ENCODE measurements at regions not wholly inside any gene's neighbourhood (a gene's known extent, or its start where the extent isn't known, plus 50 kb on each side); places are given as distances from the start of the nearest gene placed in this dataset.
"Not testable (repeated sequence)": the region's sequence is repeated elsewhere in the genome, so short reads cannot be mapped to it uniquely, and the experiment has no call there.

GRCh38 chr18:67455890-67456501 lies 60.5 kb downstream of the DSEL start:
- no peak for DNase-seq

- DNase-seq, result no peak
Observed at GRCh38 chr18:67453901-67454300, 62.6 kb downstream of the DSEL start.

GRCh38 chr18:67451960-67452359 lies 64.6 kb downstream of the DSEL start:
- DNase-seq, result no peak

- DNase-seq, result not testable (repeated sequence)
Observed at GRCh38 chr18:67451101-67451500, 65.4 kb downstream of the DSEL start.

GRCh38 chr18:67433971-67434370 lies 82.5 kb downstream of the DSEL start:
- no peak for DNase-seq

GRCh38 chr18:67432806-67433205 lies 83.7 kb downstream of the DSEL start:
- DNase-seq, result no peak

- no peak for DNase-seq
Observed at GRCh38 chr18:67428805-67429204, 87.7 kb downstream of the DSEL start.

- no peak for DNase-seq
Observed at GRCh38 chr18:67428158-67428557, 88.4 kb downstream of the DSEL start.

GRCh38 chr18:67426486-67426885 lies 90.0 kb downstream of the DSEL start:
- DNase-seq, result no peak

GRCh38 chr18:67425672-67426071 lies 90.8 kb downstream of the DSEL start:
- DNase-seq, result no peak

GRCh38 chr18:67421651-67422050 lies 94.9 kb downstream of the DSEL start:
- DNase-seq, result no peak

GRCh38 chr18:67417864-67418523 lies 98.5 kb downstream of the DSEL start:
- DNase-seq, result no peak

- DNase-seq, result no peak
Observed at GRCh38 chr18:67411116-67411515, 105.4 kb downstream of the DSEL start.

- no peak for DNase-seq
Observed at GRCh38 chr18:67410075-67411070, 106.1 kb downstream of the DSEL start.

GRCh38 chr18:67408240-67408639 lies 108.3 kb downstream of the DSEL start:
- DNase-seq, result no peak

- DNase-seq, result no peak
Observed at GRCh38 chr18:67406714-67407113, 109.8 kb downstream of the DSEL start.

- no peak for DNase-seq
Observed at GRCh38 chr18:67402543-67402942, 114.0 kb downstream of the DSEL start.

- DNase-seq, result no peak
Observed at GRCh38 chr18:67400502-67401117, 115.9 kb downstream of the DSEL start.

GRCh38 chr18:67386032-67386431 lies 130.5 kb downstream of the DSEL start:
- no peak for DNase-seq

- no peak for DNase-seq
Observed at GRCh38 chr18:67385455-67385854, 131.1 kb downstream of the DSEL start.

- DNase-seq, result not testable (repeated sequence)
Observed at GRCh38 chr18:67384057-67384456, 132.5 kb downstream of the DSEL start.

GRCh38 chr18:67381608-67382150 lies 134.8 kb downstream of the DSEL start:
- DNase-seq, result no peak

- no peak for DNase-seq
Observed at GRCh38 chr18:67380867-67381266, 135.7 kb downstream of the DSEL start.
